GM18867 (cell line): ENCODE measurements at regions not wholly inside any gene's neighbourhood (a gene's known extent, or its start where the extent isn't known, plus 50 kb on each side); places are given as distances from the start of the nearest gene placed in this dataset.
A peak's percentile ranks its signal among the peaks of the same experiment; 100 is the strongest.
"Not testable (repeated sequence)": the region's sequence is repeated elsewhere in the genome, so short reads cannot be mapped to it uniquely, and the experiment has no call there.

Experiments used
- ATAC-seq: cut with Tn5 transposase; IDR thresholded peaks from one replicate; pipeline ENCODE4 v1.9.1; 2021; ENCODE audit warnings: mild to moderate bottlenecking, moderate library complexity; ENCODE audit not compliant: unreplicated experiment

DNA sequence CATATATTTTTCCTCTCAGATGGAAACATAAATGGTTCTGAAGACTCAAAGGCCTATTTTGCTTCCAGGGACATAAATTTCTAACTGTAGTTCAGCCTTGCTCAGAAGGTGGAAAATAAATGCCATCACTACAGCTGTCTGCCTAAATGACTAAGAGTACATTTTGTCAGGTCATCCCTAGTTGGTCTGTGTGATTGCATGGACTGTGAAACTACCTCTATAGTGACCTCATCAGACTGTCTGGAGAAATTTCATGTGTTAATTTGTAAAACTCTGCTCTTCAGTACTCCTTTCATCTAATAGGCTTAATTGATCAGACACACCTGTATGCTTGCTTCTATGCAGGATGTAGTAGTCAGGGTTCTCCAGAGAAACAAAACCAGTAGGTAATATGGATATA, 886.9 kb downstream of the AMY1C start:
- peak; percentile 63 for ATAC-seq

DNA sequence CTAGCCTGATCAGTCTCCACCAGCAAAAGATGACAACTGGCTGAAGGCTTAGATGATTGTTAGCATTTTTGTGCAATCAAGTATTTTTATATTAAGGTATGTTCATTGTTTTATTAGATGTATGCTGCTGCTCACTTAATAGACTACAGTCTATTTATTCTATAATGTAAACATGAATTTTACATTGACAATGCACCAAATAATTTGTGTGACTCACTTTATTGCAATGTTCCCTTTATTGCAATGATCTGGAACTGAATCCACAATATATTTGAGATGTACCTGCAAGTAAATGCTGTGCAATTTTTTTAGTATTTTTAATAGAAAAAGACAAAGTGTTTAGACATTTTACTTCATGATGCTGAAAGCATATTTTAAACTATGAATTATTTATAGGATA, 896.5 kb downstream of the AMY1C start:
- no peak for ATAC-seq

DNA sequence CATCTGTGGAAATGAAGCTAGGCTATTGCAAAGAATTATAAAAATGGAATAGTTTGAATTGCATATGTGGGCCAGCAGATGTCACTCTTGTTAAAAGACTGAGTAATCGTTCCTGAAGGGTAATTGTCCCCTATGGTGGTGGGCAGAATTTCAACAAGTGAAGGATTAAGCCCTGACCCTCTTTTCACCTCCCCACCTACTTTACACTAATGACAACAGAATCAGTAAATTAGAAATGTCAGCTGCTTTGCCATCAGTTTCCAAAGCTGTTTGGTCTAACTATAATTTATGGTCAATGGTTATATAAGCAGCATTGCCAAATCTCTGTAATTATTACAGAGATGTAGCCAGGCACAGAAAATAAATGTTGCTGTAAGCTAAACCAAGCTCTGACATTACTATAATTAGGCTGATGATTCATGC, 898.6 kb downstream of the AMY1C start:
- ATAC-seq = peak; percentile 78

DNA sequence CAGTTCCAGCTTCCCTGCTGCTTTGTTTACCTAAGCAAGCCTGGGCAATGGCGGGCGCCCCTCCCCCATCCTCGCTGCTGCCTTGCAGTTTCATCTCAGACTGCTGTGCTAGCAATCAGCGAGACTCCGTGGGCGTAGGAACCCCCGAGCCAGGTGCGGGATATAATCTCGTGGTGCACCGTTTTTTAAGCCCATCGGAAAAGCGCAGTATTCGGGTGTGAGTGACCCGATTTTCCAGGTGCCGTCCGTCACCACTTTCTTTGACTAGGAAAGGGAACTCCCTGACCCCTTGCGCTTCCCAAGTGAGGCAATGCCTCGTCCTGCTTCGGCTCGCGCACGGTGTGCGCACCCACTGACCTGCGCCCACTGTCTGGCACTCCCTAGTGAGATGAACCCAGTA, 914.7 kb downstream of the AMY1C start:
- ATAC-seq = not testable (repeated sequence)

DNA sequence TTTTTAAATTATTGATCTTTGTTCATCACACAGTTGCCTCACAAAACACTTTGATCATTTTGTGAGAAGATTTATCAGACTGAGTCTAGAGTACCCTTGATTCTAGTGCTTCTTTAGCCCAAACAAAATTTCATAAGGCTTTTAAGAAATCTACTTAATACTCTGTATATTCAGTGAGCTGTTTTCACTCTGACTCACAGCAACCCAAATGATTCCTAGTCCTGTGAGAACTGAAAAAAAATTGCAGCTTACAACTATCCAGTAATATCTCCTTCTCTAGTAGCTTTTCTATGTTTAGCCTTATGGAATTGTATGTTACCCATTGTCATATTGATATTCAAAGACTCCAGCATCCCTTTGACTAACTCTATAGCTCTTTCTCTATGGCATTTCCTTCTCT, 915.6 kb downstream of the AMY1C start:
- ATAC-seq = no peak

DNA sequence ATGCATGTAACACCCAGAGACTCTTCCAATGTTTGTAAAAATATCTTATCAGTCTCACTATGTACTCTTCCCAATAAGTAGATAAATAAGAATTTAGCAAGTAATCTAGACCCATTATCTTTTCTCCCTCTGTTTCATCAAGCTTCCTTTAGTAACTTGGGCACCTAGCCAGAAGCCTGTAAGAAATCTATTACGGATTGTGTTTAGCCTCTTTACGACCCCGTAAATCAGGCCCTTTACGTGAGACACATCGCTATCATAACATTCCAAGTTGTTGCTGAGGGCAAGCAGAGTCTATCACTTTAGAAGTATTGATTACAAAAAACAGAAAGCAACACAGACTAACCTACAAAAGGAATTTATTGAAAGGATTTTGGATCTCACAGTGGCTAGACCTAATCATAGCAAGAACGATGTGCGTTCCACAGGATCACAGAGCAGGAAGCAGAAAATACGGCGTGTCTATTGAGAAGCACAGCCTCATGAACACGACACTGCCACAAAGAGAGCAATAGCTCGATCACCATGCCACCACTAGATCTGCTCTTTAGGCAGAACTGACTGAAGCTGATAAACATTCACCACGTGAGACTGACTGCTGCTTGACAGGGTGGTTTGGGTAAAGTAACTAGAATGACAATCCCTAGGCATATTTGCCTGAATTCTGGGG, 922.1 kb downstream of the AMY1C start:
- no peak for ATAC-seq

DNA sequence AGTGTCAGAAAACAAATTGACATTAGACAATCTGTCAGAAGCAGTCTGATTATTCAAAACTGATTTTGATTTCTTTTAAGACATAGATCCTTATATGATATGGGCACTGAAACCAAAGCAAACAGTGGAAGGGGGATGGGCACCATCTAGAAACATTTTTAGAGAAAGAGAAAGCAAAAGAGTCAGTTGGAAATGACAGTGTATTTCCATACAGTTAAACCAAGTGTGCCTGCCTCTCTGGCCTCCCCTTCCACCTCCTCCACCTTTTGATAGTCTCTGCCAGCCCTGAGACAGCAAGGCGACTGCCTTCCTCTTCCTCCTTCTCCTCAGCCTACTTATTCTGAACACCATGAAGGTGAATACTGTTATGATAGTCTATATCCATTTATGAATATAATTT, 949.7 kb downstream of the AMY1C start:
- ATAC-seq = no peak

GRCh38 chr1:104702731-104703130, 953.0 kb downstream of the AMY1C start:
- ATAC-seq = no peak

DNA sequence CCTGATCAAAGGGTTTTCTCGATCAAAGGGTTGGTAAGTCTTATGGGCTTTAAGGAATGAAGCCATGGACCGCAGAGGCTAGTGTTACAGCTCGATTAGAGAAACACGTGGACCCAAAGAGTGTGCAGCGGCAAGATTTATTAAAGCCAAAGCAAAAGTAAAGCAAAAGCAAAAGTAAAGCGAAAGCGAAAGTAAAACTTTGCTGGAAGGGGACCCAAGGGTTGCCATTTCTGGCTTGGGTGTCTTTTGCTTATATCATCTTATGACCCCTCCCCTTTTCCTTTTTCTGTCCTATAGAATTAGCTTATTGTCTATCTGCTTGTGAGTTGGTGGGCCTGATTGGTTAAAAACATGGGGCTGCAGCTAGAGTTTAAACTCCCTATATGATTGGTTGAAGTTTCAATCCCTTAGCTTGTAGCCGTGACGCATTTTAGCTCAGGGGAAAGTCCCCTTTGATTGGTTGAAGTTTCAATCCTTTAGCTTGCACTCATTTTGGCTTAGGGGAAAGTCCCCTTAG, 957.0 kb downstream of the AMY1C start:
- no peak for ATAC-seq

DNA sequence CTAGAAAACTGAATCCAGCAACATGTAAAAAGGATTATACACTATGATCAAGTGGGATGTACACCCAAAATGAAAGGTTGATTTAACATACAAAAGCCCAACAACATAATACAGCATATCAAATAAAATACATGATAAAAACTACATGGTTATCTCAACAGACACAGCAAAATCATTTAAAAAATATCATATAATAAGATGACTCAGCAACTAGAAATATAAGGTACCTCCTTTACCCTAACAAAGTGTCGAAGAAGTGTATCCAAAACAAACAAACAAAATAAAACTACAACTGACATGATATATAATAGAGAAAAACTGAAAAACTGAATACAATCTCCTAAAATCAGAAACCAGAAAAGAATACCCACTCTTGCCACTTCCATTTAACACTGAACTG, 969.1 kb downstream of the AMY1C start:
- no peak for ATAC-seq

GRCh38 chr1:104720741-104721140, 971.0 kb downstream of the AMY1C start:
- ATAC-seq = no peak

DNA sequence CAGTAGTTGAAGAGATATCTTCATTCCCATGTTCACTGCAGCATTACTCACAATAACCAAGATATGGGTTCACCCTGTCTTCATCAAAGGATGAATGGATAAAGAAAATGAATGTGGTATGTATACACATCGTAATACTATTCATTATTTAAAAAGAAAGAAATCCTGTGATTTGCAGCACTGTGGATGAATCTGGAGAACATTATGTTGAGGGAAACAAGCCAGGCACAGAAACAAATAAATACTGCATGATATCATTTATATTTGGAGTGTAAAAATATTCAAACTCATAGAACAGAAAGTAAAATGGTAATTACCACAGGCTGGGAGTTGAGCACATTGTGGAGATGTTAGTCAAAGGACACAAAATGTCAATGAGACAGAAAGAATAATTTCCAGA, 977.2 kb downstream of the AMY1C start:
- ATAC-seq = no peak

GRCh38 chr1:104733866-104734265, 984.2 kb downstream of the AMY1C start:
- ATAC-seq = no peak

DNA sequence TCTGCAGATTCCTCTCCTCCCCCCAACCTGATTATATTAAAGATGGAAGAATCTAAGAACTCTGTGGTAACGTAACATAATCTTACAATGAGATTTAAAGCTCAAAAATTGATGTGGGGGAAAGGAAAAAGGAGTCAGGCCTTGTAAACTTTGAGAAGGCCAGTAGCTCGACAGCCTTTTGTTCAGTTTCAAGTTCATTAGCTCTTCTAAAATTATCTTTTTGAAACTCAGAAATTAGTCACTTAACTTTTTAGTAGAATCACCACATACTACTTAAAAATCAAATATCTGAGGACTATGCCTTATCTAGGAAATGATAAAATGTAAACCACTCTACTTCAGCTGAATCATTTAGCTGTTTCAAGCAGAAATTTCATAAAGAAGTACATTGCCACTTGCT, 996.2 kb downstream of the AMY1C start:
- no peak for ATAC-seq

DNA sequence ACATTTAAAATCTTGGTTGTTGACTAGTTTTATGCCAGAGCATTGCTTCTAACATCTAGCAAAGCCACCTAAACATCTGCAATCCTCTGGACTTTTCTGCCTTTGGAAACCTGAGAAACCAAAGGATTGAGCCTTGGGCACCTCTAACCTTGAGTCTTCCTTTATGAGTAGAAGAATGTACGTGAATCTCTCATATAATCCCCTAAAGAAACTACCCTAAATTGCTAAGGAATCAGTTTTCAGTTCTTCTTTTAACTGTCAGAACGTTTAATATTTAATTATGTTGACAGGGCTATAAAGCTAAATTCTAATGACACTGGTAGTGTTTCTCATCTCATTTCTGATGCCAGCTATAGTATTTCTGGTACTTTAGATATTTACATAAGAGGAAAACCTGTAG, 997.3 kb downstream of the AMY1C start:
- peak; percentile 65 for ATAC-seq

DNA sequence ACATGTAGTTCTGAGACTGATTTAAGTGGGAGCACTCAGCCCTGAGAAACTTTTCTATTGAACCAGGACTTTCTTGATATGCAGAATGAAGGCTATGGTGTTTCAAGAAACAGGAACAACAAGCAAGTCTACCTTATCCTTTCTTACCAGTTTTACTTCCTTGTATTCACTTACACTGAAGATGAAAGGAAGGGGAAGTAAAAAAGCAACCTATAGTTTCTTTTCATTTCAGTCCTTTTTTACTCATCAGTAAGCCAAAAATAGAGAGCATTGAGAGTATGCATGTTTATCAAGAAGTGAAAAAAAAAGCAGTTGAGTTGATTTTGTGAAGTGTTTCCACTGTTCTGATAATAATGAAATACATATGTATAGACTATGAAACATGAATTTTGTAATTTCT, 1010.3 kb downstream of the AMY1C start:
- peak; percentile 96 for ATAC-seq

DNA sequence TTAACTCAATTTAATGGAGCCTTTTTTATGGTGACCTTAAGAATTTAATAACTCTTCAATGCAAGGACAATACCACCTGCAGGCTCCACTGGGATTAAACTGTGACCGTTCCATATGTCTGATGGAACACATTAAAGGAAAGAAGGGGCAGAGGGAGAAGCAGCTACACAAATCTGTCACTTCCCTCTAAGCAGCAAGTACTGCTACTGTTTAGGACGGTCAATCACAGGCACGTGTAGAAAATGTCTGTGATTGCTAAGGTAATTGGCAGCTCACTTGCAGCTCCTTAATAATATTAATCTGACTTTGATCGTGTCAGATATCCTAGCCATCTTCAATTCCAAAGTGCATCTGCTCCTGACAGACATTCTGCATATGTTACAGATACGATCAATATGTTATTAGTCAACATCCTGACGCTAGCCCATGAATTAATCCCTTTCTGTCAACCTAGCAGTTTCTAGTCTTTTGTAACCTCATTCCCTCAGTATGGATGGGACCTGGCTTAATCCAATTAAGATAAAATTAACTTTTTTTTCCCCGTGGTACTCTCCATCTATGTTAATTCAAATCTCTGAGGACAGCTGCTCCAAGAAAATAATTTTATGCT, 1012.4 kb downstream of the AMY1C start:
- no peak for ATAC-seq

DNA sequence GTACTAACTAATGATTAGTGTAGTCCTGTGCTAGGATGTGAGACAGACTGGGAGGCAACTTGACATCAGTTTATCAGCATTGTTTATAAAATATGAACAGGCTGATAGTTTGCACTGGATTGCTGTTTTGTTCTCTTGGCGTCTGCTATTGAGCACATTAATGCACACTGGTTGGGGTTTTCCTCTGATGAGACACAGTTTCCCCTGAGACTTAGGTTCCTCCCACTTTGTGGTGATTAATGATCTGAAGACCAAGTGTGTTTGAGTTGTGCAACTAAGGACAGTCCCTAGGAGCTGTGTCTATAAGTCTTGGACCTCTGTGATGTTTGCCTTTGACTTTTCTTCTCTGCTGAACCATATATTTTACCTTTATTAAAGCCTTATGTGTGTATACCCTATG, 1015.4 kb downstream of the AMY1C start:
- ATAC-seq = peak; percentile 84

DNA sequence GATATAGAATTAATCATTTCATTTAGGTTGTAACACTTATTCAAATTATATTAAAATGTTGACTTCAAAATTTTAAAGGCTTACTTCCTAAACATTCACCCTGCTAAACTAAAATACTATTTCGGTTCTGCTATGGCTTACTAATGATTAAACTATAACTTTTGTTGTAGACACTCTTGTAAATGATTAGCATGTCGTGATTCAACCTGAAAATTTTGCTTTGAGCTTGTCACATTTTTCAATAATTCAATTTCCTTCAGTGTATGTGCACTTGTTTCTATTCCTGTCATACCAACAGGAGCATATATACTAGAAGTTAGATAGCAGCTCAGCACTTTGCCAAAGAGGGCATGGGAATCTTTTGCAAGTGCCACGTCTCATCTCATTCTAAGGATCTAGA, 1018.8 kb downstream of the AMY1C start:
- ATAC-seq = peak; percentile 51

DNA sequence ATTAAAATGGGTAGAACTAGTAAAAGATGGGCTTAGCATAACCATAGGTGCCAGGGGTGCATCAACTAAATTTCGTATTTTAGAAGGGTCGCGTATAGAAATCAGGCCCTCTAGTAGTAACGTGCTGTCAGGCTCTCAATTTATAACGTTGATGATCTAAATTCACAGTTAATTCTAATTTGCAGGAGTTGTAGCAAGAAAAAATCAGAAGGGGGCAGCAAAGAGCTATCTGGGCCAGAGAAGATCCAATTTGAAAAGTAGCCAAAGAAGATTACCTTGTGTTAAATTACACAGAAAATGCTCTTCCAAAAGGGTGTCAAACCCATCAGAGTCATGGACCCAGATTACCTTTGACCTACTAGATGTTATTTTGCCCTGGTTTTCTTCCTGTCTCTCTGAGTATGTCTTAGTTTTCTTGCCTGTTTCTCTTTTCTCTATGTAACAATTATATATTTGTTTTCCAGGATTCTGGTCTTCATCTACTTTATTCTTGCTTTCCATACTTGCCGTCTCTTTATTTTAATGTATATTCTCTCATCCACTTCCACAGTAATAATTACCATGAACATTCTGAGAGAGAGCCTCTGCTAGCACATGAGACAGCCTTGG, 1030.9 kb downstream of the AMY1C start:
- ATAC-seq = no peak

GRCh38 chr1:104785575-104786187, 1036.0 kb downstream of the AMY1C start:
- ATAC-seq = no peak
